Nephron (organoid): ENCODE measurements at regions not wholly inside any gene's neighbourhood (a gene's known extent, or its start where the extent isn't known, plus 50 kb on each side); places are given as distances from the start of the nearest gene placed in this dataset.

Source experiments
- H3K27ac Mint-ChIP-seq, 3 experiments: 2 replicates each; pipeline ENCODE4 v1.8.0; 2020; ENCODE audit warnings: mixed read lengths in 3 of 3, mild to moderate bottlenecking in 2 of 3, moderate library complexity in 1 of 3
- H3K27me3 Mint-ChIP-seq: 2 replicates; pipeline ENCODE4 v1.8.0; 2021; ENCODE audit warnings: low read depth, mild to moderate bottlenecking, moderate library complexity, mixed read lengths
- H3K36me3 Mint-ChIP-seq: 2 replicates; pipeline ENCODE4 v1.8.0; 2020; ENCODE audit warnings: low read depth, mixed read lengths
- H3K4me1 Mint-ChIP-seq: 2 replicates; pipeline ENCODE4 v1.8.0; 2020; ENCODE audit warnings: mixed read lengths
- H3K4me3 Mint-ChIP-seq, 3 experiments: 2 replicates each; pipeline ENCODE4 v1.8.0; 2020; ENCODE audit warnings: mild to moderate bottlenecking in 3 of 3, mixed read lengths in 3 of 3, moderate library complexity in 2 of 3
- H3K9me3 Mint-ChIP-seq: 2 replicates; pipeline ENCODE4 v1.8.0; 2020; ENCODE audit warnings: mixed read lengths
- CTCF ChIP-seq, 3 experiments: fragments of 200-600 bp; sonication (generic); IDR thresholded peaks; one replicate each; pipeline ENCODE4 v1.5.0; 2021; ENCODE audit warnings: antibody characterized with exemption in 3 of 3; ENCODE audit not compliant: unreplicated experiment in 3 of 3

- Mint-ChIP-seq H3K4me1 (peaks cover 40% of the 10 kb centered on the region), H3K36me3 (no peaks in the 10 kb centered on the region), H3K27ac (peak overlapping the region; percentile 30 to 86 (median 79)), H3K4me3 (peak overlapping the region in 2 of 3 experiments; percentile 3 to 18), H3K9me3 (no peaks in the 10 kb centered on the region), H3K27me3 (peaks cover 9% of the 10 kb centered on the region)
- no peak for TF ChIP-seq CTCF (IDR thresholded peaks at IDR 0.05; ENCODE audit: unreplicated experiment in 3 of 3)
Measured at GRCh38 chr1:207971331-207972219, 60.6 kb upstream of the CD34 start.

DNA sequence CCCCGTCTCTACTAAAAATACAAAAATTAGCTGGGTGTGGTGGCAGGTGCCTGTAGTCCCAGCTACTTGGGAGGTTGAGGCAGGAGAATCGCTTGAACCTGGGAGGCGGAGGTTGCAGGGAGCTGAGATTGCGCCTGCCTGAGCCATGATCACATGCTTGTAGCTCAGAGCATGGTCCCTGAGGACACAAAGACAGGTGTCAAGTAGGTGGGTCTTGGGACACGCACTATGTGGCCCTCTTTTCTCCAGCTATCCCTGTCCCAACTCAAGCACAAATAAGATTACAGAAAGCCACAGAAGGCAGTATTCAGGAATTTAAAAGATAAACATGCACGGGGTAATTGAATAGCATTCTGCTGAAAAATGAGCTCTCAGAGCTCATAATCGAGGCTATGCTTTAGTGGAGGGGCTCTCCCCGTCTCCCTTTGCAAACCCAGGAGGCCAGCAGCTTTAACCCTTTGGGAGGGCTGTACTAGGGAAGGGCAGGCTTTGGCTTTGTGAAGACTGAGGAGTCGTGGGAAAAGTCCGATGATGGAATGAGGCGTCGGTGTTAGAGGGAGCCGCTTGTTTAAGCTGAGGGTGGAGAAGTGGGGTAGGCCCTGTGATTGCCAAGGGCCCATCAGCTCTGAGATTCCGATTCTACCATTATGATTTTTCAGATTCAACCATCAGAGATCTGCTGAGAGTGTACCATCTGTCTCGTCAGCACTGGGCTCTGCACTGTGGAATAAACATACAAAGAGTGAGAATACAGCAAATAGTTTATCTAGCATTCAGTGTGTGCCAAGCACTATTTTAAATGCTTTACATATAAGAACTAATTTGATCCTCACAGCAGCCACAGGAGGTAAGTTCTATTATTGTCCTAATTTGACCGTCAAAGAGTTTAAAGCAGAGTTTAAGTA is 59.7 kb upstream of the CD34 start:
- H3K27me3 Mint-ChIP-seq, result peaks cover 12% of the 10 kb centered on the region
- peak overlapping the region in 2 of 3 experiments; percentile 9 to 10 for H3K4me3 Mint-ChIP-seq
- H3K9me3 Mint-ChIP-seq, result no peaks in the 10 kb centered on the region
- no peaks in the 10 kb centered on the region for H3K36me3 Mint-ChIP-seq
- TF ChIP-seq CTCF (IDR thresholded peaks at IDR 0.05; ENCODE audit: unreplicated experiment in 3 of 3), result no peak
- peaks cover 42% of the 10 kb centered on the region for H3K4me1 Mint-ChIP-seq
- H3K27ac Mint-ChIP-seq, result peak overlapping the region; percentile 63 to 86 (median 84)

DNA sequence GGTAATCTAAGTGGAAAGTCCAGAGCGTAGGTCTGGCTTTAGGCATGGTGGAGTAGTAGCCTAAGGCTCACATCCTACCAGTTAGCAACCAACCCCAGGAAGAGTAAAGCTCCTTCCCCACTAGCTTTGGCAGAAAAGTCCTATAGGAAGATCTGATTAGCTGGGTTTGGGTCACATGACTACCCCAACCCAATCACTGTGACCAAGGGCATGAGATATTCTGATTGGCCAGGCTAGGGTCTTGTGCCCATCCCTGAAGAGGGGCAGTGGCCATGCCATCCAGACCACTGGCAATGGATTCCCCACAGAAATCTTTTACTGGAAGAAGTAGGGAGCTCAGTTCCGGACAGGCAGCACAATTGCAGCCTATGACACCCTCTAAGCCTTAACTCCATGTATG is 58.6 kb upstream of the CD34 start:
- H3K4me3 Mint-ChIP-seq, result no peak overlapping the region
- no peaks in the 10 kb centered on the region for H3K9me3 Mint-ChIP-seq
- no peak for TF ChIP-seq CTCF (IDR thresholded peaks at IDR 0.05; ENCODE audit: unreplicated experiment in 3 of 3)
- H3K27ac Mint-ChIP-seq, result no peak overlapping the region
- peaks cover 49% of the 10 kb centered on the region for H3K4me1 Mint-ChIP-seq
- H3K36me3 Mint-ChIP-seq, result no peaks in the 10 kb centered on the region
- H3K27me3 Mint-ChIP-seq, result peaks cover 22% of the 10 kb centered on the region

DNA sequence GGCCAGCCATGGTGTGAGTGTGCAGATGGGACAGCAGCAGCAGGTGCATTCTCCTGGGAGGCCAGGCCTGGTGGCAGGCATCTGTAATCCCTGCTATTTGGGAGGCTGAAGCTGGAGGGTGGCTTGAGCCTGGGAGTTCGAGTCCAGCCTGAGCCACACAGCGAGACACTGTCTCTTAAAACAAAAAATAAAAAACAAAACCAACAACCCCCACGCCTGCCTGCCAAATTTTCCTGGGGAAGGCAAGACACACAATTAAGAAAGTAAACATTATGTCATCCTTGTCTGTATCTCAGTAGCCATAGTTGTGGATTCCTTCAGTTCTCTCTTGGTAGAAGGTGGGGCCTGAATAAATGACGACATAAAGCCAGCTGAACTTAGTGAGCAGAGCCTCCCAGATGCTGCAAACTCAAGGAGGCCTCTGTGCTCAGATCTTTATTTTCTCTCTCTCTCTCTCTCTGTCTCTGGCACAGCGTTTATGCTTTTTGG is 57.6 kb upstream of the CD34 start:
- Mint-ChIP-seq H3K9me3 (no peaks in the 10 kb centered on the region), H3K27ac (peak overlapping the region in 2 of 3 experiments; percentile 11 to 14)

GRCh38 chr1:207967703-207968102 is 56.8 kb upstream of the CD34 start:
- H3K27me3 Mint-ChIP-seq, result peaks cover 30% of the 10 kb centered on the region
- no peak for TF ChIP-seq CTCF (IDR thresholded peaks at IDR 0.05; ENCODE audit: unreplicated experiment in 3 of 3)
- H3K4me3 Mint-ChIP-seq, result no peak overlapping the region
- no peaks in the 10 kb centered on the region for H3K36me3 Mint-ChIP-seq
- no peaks in the 10 kb centered on the region for H3K9me3 Mint-ChIP-seq
- peaks cover 47% of the 10 kb centered on the region for H3K4me1 Mint-ChIP-seq
- no peak overlapping the region for H3K27ac Mint-ChIP-seq

More for the DNA sequence above, 57.6 kb upstream of the CD34 start:
- H3K4me1 Mint-ChIP-seq, result peaks cover 49% of the 10 kb centered on the region
- no peak for TF ChIP-seq CTCF (IDR thresholded peaks at IDR 0.05; ENCODE audit: unreplicated experiment in 3 of 3)
- peaks cover 27% of the 10 kb centered on the region for H3K27me3 Mint-ChIP-seq
- H3K4me3 Mint-ChIP-seq, result no peak overlapping the region
- H3K36me3 Mint-ChIP-seq, result no peaks in the 10 kb centered on the region
